GM23338 (cell line): ENCODE measurements at regions not wholly inside any gene's neighbourhood (a gene's known extent, or its start where the extent isn't known, plus 50 kb on each side); places are given as distances from the start of the nearest gene placed in this dataset.

Experiments
- ATAC-seq: fragments of 200-7000 bp; cut with Tn5 transposase; 3 replicates; pipeline ENCODE4 v1.9.1; 2020
- DNase-seq: peaks from one replicate; pipeline ENCODE4 v3.0.0-alpha.2; 2015; ENCODE audit warnings: low spot score
- H2AFZ ChIP-seq: fragments of 200-600 bp; sonication (generic); 2 replicates; pipeline ENCODE4 v1.8.0; 2016; ENCODE audit warnings: antibody characterized with exemption, mild to moderate bottlenecking, moderate library complexity
- H3F3A ChIP-seq: fragments of 200-600 bp; sonication (generic); replicated peaks from 2 replicates; pipeline ENCODE4 v1.8.0; 2017; ENCODE audit warnings: antibody characterized with exemption, mixed run types, low read depth
- H3K27ac ChIP-seq: fragments of 200-600 bp; sonication (generic); 2 replicates; pipeline ENCODE4 v1.6.1; 2016; ENCODE audit warnings: low read depth
- H3K27me3 ChIP-seq: fragments of 200-600 bp; sonication (generic); 2 replicates; pipeline ENCODE4 v1.8.0; 2016; ENCODE audit warnings: mild to moderate bottlenecking, mixed run types, moderate library complexity; ENCODE audit not compliant: insufficient read depth
- H3K36me3 ChIP-seq: fragments of 200-600 bp; sonication (generic); 2 replicates; pipeline ENCODE4 v1.8.0; 2016; ENCODE audit warnings: mild to moderate bottlenecking; ENCODE audit not compliant: insufficient read depth
- H3K4me1 ChIP-seq: fragments of 200-600 bp; sonication (generic); 2 replicates; pipeline ENCODE4 v1.8.0; 2016; ENCODE audit warnings: mild to moderate bottlenecking, moderate library complexity; ENCODE audit not compliant: insufficient read depth
- H3K4me2 ChIP-seq: fragments of 200-600 bp; sonication (generic); 2 replicates; pipeline ENCODE4 v1.7.1; 2017; ENCODE audit warnings: mixed run types
- H3K4me3 ChIP-seq: fragments of 200-600 bp; sonication (generic); 2 replicates; pipeline ENCODE4 v1.6.1; 2016; ENCODE audit warnings: mixed run types
- H3K79me2 ChIP-seq: fragments of 200-600 bp; sonication (generic); replicated peaks from 2 replicates; pipeline ENCODE4 v1.8.0; 2017; ENCODE audit warnings: mild to moderate bottlenecking; ENCODE audit not compliant: insufficient read depth
- H3K9me2 ChIP-seq: fragments of 200-600 bp; sonication (generic); 2 replicates; pipeline ENCODE4 v1.8.0; 2017; ENCODE audit not compliant: insufficient read depth
- H4K20me1 ChIP-seq: fragments of 200-600 bp; sonication (generic); replicated peaks from 2 replicates; pipeline ENCODE4 v1.8.0; 2017; ENCODE audit warnings: mild to moderate bottlenecking; ENCODE audit not compliant: insufficient read depth
- H3K27ac Mint-ChIP-seq: 2 replicates; pipeline ENCODE4 v1.8.0; 2020; ENCODE audit warnings: inconsistent platforms, mild to moderate bottlenecking, moderate library complexity, mixed read lengths
- H3K27me3 Mint-ChIP-seq: 3 replicates; pipeline ENCODE4 v1.8.0; 2022; ENCODE audit warnings: low read depth, mild to moderate bottlenecking, moderate library complexity, mixed read lengths, inconsistent platforms; ENCODE audit not compliant: insufficient read depth, poor library complexity
- H3K36me3 Mint-ChIP-seq: 3 replicates; pipeline ENCODE4 v1.8.0; 2021; ENCODE audit warnings: low read depth, mild to moderate bottlenecking, inconsistent platforms, moderate library complexity, mixed read lengths
- H3K4me1 Mint-ChIP-seq: 3 replicates; pipeline ENCODE4 v1.8.0; 2020; ENCODE audit warnings: mild to moderate bottlenecking, inconsistent platforms, mixed read lengths
- H3K4me3 Mint-ChIP-seq: 3 replicates; pipeline ENCODE4 v1.8.0; 2021; ENCODE audit warnings: moderate library complexity, mild to moderate bottlenecking, inconsistent platforms, mixed read lengths
- H3K9me3 Mint-ChIP-seq: 3 replicates; pipeline ENCODE4 v1.8.0; 2020; ENCODE audit warnings: moderate library complexity, mild to moderate bottlenecking, inconsistent platforms, mixed read lengths
- CREB1 ChIP-seq: fragments of 250-450 bp; sonication (Bioruptor Pico); IDR thresholded peaks from 2 replicates; pipeline ENCODE4 v1.5.0; 2020; ENCODE audit warnings: low read depth, mild to moderate bottlenecking, moderate library complexity
- POLR2AphosphoS5 ChIP-seq: IDR thresholded peaks from 2 replicates; pipeline ENCODE4 v1.6.1; 2016; ENCODE audit warnings: antibody characterized with exemption, low read depth
- REST ChIP-seq: IDR thresholded peaks from one replicate; pipeline ENCODE4 v1.6.1; 2018; ENCODE audit warnings: antibody characterized with exemption; ENCODE audit not compliant: unreplicated experiment
- STAT1 ChIP-seq: IDR thresholded peaks from one replicate; pipeline ENCODE4 v1.6.1; 2016; ENCODE audit warnings: antibody characterized with exemption; ENCODE audit not compliant: unreplicated experiment
- ZNF114 ChIP-seq: fragments of 250-450 bp; sonication (Bioruptor Pico); IDR thresholded peaks from 2 replicates; pipeline ENCODE4 v1.5.0; 2020; ENCODE audit warnings: mild to moderate bottlenecking, moderate library complexity
- ZNF462 ChIP-seq: fragments of 250-450 bp; sonication (Bioruptor Pico); IDR thresholded peaks from 2 replicates; pipeline ENCODE4 v1.5.0; 2020; ENCODE audit warnings: mild to moderate bottlenecking, moderate library complexity

GRCh38 chr17:55575058-55575636, 63.9 kb upstream of the SMIM36 start (continued):
- no peak for TF ChIP-seq ZNF462 (CRISPR knock-in tag)

- Mint-ChIP-seq H3K27me3 (peaks cover 2% of the 10 kb centered on the region), H3K27ac (no peak overlapping the region), H3K36me3 (no peaks in the 10 kb centered on the region)
- TF ChIP-seq POLR2AphosphoS5, result no peak
- no peak for TF ChIP-seq ZNF114
- TF ChIP-seq STAT1, result no peak
- TF ChIP-seq ZNF462 (CRISPR knock-in tag), result no peak
- no peak for TF ChIP-seq REST
- no peak for TF ChIP-seq CREB1
Observed at GRCh38 chr17:55572599-55572998, 61.3 kb upstream of the SMIM36 start.

More at GRCh38 chr17:55572599-55572998, 61.3 kb upstream of the SMIM36 start:
- Histone ChIP-seq H3K27ac (no peak overlapping the region), H2AFZ (no peak overlapping the region), H3K4me2 (no peak overlapping the region), H3K4me1 (peaks cover 11% of the 10 kb centered on the region), H3K36me3 (no peaks in the 10 kb centered on the region), H3K27me3 (no peaks in the 10 kb centered on the region), H3K9me2 (no peaks in the 10 kb centered on the region), H3F3A (no peaks in the 10 kb centered on the region), H4K20me1 (no peaks in the 10 kb centered on the region), H3K4me3 (no peak overlapping the region), H3K79me2 (no peaks in the 10 kb centered on the region)
- Mint-ChIP-seq H3K9me3 (no peaks in the 10 kb centered on the region; the same call in 1 of the 3 replicates), H3K4me3 (no peak overlapping the region), H3K4me1 (peaks cover 17% of the 10 kb centered on the region)
- ATAC-seq (no peak), DNase-seq (no peak)
